ENCODE measurements at regions not wholly inside any gene's neighbourhood (a gene's known extent, or its start where the extent isn't known, plus 50 kb on each side); places are given as distances from the start of the nearest gene placed in this dataset.
"Not testable (repeated sequence)": the region's sequence is repeated elsewhere in the genome, so short reads cannot be mapped to it uniquely, and the experiment has no call there.

DNA sequence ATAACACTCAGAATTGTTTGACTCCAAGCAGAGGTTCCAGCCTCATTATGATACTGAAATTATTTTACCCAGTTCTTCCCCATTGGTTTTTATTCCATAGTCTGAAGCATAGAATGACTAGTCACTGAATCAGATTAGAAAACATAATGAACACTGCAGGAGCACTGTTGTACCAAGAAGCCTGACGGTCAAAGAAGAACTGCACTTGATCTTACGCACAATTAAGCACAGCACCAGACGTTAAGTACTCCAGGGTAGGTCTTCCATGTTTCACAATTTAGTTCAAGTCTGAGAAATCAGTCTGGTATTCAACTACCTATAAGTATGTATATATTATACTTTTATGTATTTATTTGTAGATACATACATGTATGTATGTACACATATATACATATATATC lies 973.5 kb upstream of the SPRY2 start:
- DNase-seq = no peak

DNA sequence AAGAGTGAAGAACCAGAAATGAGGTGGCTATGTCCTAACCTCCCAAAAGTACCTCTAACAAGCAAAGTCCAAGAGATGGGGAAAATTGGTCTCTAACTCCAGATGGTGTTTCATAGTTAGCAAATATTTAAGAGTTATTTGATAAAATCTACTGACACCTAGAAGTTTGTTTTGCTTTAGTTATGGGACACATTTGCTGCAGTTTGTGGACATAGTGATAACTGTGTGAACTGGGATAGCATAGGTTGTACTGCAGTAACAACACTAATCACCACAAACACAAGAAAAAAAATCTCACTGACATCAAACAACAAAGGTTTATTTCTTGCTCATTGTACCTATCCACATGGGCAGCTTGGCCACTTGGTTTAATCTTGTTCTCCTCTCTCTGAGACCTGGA lies 965.0 kb upstream of the SPRY2 start:
- no peak for DNase-seq

DNA sequence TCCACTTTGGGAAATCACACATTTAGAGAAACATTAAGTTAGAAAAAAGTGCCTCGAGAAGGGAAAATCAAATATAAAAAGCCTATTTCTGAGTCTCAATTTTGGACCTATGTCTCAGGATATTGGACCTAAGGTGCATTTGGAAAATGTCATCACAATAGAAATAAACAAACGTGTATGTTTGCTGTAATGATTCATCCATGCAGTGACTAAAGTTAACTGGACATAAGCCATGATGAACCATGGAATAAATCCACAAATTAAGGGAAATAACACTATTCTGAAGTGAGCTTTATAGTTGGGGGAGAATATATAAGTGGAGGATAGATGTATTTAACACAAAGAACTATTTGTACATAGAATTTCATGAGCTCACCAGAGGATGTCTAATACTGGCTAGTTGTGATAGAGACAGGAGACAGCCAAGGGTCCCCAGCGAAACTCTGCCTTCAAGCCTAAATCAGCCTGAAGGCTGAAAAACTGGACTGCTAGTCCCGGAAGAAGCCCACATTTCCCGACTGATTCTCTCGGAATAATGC lies 963.3 kb upstream of the SPRY2 start:
- DNase-seq = no peak

DNA sequence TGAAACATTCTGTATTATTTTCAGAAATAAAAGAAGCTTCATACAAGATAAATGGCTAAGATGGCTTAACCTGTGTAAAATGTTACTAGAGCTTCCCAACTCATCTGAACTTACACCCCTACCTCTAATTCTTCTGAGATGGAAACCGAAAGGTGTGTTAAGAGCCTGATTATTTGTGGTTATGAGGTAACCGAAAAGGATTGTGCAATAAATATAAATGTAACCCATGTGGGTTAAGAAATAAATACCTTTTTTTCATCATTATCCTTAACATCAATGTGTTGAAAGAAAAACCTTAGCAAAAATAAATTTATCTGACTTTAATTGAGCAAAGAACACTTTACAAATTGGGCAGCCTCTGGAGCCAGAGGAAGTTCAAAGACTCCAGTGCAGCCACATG lies 961.8 kb upstream of the SPRY2 start:
- no peak for DNase-seq

DNA sequence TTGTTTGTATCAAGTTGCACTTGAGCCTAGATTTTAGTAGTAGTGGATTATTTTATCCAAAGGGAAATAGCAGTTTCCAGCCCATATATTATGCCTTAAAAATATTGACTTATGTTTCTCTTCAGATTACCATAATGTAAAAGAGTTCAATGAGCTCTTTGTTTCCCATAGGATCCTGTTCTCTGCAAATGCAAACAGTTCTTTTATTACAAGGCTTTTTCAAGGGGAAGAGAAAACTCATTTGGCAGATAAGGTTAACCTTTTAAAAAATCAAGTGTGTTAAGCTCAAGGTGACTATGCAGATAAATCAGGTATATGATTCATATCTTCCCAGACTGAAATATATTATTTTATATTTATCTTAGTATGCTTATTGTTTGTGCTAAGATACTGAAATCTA lies 961.2 kb upstream of the SPRY2 start:
- no peak for DNase-seq

DNA sequence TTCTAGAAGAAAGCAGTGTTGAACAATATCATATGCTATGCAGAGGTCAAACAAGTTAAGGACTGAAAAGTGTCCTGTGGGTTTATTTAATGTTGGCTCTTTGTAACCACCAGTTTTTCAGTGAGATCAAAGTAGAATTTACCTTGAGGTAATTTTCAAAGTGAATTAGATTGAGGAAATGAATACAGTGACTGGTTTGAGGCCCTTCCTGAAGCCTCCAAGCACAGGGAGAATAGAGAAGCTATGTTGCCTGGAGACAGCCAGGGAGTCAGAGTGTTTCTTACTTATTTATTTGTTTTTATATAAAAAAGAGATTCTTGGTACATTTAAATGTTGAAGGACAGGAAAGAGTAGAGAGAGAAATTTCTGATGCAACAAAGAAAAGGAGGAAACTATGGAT lies 954.3 kb upstream of the SPRY2 start:
- no peak for DNase-seq

DNA sequence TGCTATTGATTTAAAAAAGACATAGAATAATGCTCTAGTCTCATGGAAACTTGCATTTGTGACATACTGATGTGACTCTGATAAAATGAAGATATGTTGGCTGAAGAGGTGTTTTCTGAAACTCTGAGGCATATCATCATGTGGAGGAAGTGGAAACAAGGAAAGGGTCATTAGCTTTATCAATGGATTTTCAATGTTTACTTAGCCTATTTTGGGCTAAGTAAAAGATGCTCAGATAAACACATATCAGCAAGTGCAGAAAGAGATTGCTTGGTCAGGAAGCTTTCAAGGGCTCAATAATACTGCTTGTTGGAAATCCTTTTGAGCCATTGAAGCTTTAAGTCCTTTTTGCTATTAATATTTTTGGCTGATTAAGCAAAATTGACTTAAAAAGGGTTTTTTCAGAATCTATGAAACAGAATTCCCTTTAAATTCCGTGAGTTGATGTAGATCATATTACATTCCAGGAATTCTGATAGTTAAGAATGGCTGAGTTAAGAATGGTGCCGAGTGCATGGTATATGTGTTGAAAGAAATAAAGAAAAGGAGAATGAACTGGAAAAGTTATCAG lies 952.8 kb upstream of the SPRY2 start:
- DNase-seq = no peak

DNA sequence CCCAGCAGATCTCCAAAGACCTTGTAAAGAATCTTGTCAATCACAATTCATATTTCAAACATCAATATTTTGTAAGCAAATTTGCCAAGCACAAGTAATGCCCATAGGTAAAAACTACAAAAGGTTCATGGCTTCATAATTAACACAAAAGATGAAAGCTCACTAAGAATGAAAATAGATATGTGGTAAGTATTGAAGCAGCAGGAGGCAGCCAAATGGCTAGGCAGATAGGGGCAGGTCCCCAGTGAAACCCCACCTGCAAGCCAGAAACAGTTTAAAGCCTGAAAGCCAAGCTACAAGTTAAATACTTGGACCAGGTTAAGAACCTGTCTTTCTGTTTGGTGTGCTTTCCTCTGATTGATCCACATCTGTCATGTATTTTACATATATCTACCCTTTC lies 942.6 kb upstream of the SPRY2 start:
- no peak for DNase-seq

DNA sequence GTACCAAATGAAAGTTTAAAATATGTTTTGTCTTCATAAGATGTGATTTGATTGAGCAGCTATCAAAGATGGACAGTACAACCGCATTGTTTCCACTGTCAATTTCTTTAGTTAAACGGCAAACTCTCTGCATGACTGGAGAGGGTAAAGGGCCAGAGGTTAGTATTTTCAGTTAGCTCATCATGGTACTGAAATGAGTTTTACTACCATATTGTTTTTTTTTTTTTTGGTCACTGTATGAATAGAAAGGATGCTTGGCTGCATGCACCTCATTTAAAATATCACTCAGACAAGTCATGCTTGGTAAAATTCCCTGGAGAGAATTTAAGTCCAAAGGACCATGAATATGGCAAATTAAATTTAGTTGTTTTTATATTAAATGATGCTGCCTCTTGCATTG lies 942.1 kb upstream of the SPRY2 start:
- no peak for DNase-seq

DNA sequence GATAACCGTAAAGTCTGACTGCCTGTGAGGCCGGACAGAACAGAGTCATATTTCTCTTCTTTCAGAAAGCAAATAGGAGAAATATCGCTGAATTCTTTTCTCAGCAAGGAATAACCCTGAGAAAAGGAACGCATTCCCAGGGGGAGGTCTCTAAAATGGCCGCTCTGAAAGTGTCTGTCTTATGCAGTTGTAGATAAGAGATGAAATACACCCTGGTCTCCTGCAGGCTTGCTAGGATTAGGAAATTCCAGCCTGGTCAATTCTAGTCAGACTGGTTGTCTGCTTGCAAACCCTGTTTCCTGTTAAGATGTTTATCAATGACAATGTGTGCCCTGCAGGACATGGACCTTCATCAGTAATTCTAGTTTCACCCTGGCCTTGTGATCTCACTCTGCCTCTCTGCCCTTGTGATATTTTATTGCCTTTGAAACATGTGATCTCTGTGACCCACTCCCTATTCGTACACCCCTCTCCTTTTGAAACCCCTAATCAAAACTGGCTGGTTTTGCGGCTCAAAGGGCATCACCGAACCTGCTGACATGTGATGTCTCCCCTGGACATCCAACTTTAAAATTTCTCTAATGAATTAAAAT lies 934.8 kb upstream of the SPRY2 start:
- no peak for DNase-seq

DNA sequence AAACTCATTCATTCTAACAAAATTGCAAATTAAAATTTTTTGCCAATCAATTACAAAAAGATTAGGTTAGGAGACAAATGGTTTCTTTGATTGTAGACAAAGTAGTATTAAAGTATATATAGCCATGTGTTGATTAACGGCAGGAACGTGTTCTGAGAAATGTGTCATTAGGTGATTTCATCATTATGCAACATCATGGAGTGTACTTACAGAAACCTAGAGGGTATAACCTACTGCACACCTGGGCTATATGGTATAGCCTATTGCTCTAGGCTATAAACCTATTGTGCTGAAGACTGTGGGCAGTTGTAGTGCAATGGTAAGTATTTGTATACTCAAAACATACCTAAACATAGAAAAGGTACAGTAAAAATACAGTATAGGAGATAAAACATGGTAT lies 906.8 kb upstream of the SPRY2 start:
- DNase-seq = no peak

DNA sequence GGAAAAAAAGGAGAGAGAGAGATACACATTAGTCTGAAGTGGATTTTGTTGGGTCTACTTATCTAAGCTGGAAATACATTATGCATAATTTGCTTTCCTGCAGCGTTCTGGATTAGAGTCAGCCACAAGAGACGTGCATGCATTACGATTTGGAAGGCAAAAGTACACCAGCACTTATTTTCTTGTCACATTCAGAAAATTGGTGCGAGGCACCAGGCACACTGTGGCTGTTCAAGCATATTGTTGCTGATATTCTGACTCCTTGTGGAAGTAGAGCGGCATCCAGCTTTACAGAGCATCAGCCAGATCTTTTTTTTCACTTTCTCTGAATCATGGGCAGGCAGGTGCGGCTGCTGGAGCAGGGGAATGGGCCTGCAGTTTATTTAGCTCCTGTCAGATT lies 905.6 kb upstream of the SPRY2 start:
- DNase-seq = no peak

DNA sequence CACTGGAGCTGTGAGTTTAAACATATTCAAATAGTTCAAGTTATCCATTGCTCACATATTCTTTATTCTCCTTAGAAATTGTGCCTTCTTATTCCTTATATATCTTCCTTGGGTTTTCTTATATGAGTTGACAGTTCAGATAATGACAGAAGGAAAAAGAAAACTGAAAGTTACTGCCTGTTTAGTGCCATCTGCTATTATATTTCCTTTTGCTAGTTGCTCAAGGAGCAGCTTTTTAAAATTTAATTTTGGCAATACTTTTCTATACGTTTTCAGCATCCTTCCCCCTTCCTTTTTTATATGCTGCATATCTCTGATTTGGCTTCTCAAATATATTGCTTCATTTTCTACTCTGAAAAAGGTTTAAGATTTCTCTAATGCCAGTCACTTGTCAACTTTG lies 903.1 kb upstream of the SPRY2 start:
- DNase-seq = no peak

DNA sequence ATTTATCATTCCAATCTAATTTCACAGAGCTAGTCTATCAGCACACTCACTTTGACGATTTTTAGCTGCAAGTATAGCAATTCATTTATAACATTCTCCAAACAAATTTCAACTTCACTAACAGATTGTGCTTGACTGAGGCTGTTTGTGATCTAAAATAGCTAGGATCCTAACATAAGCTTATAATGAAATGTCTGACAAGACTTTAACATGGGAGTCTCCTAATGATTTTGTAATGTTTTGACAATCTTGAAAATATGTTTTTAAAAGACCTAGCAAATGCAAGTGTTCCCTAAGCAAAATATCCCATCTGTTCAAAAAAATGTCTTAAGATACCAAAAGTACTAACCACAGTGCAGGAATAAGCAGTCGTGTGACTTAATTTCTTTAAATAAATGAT lies 889.5 kb upstream of the SPRY2 start:
- no peak for DNase-seq

DNA sequence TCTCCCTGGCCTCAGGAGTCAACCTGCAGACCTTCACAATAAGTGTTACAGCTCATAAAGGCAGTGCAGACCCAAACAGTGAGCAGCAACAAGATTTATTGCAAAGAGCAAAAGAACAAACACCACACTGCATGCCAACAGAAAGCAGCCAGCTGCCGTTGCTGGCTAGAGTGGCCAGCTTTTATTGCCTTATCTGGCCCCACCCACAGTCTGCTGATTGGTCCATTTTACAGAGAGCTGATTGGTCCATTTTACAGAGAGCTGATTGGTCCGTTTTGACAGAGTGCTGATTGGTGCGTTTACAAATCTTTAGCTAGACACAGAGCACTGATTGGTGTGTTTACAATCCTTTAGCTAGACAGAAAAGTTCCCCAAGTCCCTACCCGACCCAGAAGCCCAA lies 885.9 kb upstream of the SPRY2 start:
- DNase-seq = not testable (repeated sequence)

DNA sequence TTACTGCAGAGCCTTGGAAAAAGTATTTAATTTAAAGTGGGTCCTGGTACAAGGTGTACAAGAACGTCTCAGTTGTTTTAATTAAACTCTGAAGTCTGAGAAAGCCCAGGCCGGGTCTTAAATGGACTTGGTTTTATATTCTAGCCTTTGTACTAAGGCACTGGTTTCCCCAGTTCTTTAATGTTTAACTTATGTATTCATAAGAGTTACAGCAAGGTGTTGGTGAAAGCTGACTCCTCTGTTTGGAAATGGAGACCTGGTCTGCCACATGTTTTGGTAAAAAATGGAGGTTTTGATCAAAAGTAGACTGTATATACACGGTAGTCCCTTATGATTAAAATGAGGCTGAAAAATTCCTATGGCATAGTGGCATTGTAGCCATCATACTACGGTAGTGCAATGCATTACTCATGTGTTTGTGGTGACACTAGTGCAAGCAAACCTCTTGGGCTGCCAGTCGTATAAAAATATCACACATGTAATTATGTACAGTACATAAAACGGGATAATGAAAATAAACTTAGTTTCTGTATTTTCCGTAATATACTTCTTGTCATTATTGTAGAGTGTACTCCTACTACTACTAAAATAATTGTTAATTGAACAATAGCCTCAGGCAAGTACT lies 883.4 kb upstream of the SPRY2 start:
- DNase-seq = no peak

DNA sequence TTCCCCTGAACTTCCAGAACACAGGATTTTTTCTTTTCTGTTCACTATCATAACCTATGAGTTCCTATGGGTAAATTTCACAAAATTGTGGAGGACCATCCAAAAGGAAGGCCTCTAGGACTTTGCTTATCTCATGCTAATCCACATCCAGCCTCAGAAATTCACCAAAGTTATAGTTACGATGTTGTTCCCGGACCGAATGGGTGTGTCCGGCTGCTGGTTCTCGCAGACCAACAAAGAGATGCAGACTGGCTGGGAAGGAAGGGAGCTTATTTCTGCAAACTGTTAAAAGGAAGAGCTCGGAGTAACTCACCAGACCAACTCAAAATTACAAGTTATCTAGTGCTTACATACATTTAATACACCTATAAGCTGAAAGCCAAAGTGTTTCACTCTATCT lies 882.9 kb upstream of the SPRY2 start:
- DNase-seq = no peak

DNA sequence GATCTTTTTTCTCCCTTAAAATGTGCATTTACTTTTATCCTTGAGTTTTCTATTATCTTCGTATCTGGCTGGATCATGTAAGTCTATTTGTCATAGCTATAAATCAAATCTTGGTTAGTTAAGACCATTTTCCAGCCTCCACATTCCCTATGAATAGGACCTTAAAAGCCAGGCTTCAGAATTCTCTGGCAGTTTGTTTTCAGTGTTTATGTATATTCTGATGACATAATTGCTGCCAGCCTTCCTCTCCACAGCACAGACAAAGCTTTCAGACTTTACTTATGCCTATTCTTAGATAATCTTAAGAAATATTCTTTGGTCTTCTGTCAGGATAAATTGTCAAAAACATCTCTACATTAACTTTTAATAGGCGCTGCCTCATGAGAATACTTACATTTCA lies 870.8 kb upstream of the SPRY2 start:
- no peak for DNase-seq

DNA sequence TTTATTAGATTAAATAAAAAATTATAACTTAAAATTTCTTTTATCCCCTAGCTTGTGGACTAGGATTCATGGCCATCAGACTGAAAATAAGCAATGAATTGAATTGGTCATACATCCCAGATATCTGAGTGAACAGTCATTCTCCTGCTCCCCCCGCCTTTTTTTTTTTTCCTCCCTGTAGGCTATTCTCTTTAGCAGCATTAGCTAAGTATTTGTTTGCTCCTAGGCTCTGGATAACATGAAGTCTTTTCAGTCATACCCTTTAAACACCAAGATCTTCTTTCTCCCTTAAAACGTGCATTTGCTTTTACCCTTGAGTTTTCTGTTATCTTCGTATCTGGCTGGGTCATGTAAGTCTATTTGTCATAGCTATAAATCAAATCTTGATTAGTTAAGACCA lies 866.7 kb upstream of the SPRY2 start:
- no peak for DNase-seq

DNA sequence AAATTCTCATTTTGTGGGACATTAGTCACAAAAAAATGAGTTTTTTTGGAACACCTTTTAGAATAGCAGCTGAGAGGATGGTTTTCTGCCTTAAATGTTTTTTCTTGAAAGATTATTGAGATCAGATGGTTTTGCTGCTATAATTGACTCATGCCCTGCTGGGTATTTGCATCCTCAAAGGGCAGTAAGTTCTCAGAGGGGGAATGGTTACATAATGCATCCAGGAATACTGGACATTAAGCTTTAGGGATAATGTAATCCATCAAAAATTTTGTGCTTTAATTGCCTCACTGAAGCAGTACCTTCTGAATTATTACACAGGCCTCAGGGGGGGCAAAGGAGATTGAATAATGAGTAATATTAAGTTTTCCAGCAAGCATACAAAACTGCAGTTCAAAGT lies 866.3 kb upstream of the SPRY2 start:
- no peak for DNase-seq

DNA sequence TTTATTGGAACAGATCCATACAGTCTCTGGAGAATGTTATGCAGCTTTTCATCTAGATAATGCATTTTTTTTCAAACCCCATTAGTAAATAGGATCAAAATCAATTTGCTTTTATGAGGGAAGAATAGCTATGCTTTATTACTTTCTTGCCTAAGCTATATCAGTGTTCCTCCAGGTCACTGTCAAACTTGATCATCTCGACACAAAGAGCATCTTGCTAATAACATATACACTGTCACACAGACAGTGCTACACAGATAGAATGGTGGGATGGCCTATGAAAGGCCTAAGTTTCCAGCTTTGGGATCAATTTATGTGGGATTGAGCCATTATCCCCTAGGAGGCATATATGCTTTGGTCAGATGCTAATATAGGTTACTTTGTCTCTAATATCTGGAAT lies 862.9 kb upstream of the SPRY2 start:
- DNase-seq = no peak

DNA sequence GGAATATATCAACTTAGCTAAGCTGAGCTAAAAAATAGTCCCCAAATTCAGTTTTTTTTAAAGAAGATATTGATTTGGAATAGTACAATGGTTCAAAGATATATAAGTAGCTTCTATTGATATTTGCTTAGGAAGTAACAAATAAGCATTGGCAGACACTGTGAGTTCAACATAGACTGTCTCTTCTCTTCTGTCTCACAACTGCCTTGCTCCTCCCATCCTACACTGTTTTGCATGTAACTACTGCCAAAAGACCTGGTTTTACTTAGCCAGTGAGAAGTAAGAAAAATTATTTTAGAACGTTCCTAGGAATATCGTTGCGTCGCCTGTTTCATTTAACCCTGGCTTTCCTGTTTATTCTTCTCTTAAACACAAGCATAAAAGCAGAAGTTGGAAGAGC lies 859.0 kb upstream of the SPRY2 start:
- DNase-seq = no peak

DNA sequence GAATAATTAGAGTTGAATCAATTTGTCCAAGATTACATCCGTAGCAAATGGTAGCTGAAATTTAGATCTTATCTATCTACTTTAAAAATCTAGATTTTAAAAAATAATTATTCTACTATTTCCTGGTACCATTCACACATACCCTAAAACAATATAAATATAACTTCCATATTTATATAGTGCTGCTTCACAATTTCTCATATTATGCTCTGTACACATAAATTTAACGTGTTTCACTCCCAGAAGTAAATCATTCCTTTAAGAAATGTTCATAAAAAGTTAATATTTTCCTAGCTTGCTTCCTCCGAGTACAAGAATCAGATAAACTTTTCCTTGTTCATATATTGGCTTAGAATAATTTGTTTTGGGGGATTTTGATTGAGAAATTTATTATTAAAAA lies 857.0 kb upstream of the SPRY2 start:
- DNase-seq = no peak

DNA sequence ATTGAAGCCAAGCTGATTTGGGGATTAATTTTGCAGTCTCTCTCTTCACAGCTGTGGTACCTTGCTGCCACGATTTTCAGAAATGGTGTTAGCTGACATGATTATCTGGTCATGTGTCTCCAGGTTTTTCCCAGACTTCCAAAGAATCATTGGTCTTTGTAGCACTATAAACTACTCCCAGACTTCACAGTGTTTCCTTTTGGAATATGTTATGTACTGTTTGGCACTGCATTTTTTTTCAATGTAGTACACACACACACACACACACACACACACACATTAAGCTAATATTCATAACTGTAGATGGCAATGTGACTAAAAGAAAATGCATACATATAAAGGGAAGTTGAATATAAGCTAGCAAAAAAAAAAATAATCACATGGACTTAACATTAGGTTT lies 856.6 kb upstream of the SPRY2 start:
- DNase-seq = no peak

DNA sequence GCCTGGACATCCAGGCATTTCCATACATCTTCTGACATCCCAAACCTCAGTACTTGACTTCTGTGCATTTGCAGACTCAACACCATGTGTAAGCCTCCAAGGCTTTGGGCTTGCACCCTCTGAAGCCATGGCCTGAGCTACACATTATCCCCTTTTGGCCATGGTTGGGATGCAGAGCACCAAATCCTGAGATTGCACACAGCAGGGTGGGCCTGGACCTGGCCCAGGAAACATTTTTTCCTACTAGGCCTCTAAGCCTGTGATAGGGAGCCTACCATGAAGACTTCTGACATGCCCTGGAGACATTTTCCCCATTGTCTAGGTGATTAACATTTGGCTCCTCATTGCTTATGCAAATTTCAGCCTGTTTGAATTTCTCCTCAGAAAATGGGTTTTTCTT lies 853.4 kb upstream of the SPRY2 start:
- DNase-seq = no peak
